ENCODE measurements at regions not wholly inside any gene's neighbourhood (a gene's known extent, or its start where the extent isn't known, plus 50 kb on each side); places are given as distances from the start of the nearest gene placed in this dataset.
"Not testable (repeated sequence)": the region's sequence is repeated elsewhere in the genome, so short reads cannot be mapped to it uniquely, and the experiment has no call there.

DNA sequence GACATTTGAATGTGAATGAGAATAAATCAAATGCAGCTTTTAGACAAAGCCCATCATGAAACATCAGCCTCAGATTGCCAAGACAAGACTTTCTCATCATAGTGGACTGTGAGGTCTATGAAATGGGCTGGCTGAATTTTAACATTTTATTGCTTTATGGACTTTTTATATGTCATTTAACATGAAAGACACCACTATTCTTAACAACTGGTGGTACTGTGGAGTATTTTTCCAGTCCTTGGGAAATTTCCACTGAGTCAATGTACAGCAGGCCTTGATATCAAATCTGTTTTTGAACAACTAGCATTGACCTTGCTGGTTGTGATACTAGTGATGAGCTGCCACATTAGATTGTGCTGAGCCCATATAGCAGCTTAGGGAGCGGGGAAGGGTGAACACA, 326.6 kb upstream of the CITED2 start:
- no peak for DNase-seq

DNA sequence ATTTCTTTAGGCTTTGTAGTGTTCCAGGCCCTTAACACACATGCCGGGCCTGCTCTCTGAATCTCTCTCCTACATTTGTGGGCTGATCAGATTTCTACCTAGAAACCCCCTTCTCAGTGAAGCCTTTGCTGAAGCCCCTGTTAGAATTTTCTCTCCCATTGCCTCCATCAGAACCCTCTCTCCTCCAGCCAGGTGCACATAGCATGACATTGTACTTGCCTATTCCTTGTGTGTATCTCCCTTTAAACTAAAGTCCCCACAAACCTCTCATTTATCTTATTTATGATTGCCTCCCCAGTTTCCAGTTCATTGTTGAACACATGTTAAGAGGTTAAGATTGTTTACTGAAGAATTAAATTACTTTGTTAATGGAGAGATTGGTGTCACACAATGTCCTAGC, 325.5 kb upstream of the CITED2 start:
- no peak for DNase-seq

- DNase-seq, result no peak
Observed at GRCh38 chr6:139699335-139699734, 324.9 kb upstream of the CITED2 start.

- no peak for DNase-seq
Observed at GRCh38 chr6:139698526-139699176, 324.2 kb upstream of the CITED2 start.

DNA sequence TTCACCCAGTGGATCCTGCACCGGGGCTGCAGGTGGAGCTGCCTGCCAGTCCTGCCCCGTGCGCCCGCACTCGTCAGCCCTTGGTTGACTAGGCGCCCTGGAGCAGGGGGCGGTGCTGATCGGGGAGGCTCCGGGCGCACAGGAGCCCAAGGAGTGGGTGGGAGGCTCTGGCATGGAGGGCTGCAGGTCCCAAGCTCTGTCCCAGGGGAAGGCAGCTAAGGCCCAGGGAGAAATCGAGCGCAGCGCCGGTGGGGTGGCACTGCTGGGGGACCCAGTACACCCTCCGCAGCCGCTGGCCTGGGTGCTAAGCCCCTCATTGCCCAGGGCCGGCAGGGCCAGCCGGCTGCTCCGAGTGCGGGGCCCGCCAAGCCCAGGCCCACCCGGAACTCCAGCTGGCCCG, 323.4 kb upstream of the CITED2 start:
- DNase-seq, result not testable (repeated sequence)

- not testable (repeated sequence) for DNase-seq
Observed at GRCh38 chr6:139696991-139697390, 322.5 kb upstream of the CITED2 start.

- DNase-seq, result no peak
Observed at GRCh38 chr6:139695361-139695760, 320.9 kb upstream of the CITED2 start.

DNA sequence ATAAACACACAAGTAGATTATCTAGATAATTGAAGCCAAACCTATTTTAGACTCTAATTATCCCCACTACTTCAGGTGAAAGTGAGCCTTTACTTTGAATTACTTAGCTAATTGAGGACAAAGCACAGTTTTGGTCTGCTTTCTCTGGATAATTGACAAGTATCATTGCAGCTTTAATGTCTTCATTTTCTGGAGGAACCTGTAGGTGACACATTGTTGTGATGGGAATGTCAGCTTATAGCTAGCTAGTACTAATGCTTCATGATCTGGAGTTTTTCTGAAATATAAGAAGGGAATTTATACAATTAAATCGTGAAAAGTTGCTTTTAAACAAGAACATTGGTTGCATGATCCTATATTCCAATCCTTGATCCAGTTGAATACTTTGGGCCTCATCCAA, 319.3 kb upstream of the CITED2 start:
- no peak for DNase-seq

DNA sequence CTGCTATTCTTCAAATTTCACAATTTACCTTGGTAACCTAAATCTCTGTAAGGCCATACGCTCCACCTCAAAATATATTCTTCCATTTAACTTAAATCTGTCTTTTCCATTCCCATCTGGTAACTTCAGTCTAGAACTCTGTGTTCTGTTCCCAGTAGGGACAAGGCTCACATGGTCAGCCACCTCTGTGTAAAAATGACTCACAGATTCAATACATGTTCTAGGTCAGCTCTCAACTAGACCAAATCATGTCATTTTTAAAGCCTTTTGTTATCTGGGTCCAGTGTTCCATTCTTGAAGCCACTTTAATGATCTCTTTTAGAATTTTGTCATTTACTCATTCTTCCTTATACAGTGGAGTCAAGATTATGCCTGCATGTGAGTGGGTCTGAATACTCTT, 315.6 kb upstream of the CITED2 start:
- DNase-seq, result no peak

- no peak for DNase-seq
Observed at GRCh38 chr6:139687055-139687454, 312.6 kb upstream of the CITED2 start.

GRCh38 chr6:139686308-139686707, 311.9 kb upstream of the CITED2 start:
- DNase-seq, result no peak

DNA sequence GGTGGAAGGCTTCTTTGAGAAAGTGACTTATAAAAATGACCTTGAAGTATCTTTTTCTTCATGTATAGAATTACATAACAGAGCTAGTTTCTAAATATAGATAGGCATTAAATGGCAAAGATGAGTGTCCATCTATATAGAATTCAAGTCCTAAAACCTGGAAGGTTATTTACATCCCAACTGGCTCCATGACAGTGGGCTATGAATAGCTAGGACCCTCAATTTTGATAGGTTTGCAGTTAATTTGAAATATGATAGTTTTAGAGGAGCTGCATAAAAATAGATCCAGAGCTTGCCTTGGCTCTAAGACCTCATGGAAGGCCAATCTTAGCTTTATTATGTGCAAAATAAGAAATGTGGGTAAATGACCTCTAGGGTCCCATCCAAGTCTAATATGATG, 310.6 kb upstream of the CITED2 start:
- DNase-seq, result no peak

DNA sequence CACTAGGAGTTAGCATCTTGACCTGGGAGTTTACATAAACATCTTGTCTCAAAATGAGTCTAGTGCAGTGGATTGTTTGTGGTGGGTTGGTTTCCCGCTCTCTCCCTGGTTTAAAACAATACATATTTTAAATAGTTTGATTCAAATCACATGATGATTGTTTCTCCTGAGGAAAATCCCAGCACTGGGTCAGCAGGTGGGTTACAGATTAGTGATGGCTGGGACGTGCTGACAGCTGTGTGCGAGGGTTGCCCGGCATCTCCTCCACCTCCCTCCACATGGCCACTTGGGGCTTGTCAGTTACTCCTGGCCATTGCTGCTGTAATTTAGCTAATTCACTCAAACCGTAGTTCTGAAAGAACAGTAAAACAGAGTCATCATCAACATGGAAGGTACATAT, 306.4 kb upstream of the CITED2 start:
- DNase-seq, result no peak

GRCh38 chr6:139679516-139680179, 305.2 kb upstream of the CITED2 start:
- no peak for DNase-seq

DNA sequence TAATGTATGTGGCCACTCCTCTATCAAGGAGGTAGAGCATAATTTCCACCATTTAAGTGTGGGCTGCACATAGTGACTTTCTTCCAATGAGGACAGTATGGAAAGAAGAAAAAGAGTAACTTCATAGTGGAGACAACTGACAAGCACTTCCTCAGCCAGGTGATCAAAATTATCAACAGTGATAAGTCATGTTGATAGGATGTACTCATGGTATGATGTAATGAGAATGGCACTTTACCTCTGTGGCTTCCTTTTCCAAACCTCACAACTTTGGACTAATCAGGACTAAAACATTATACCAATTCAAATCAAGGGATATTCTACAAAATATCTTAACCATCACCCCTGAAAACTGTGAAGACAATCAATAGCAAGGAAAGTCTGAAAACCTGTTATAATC, 302.3 kb upstream of the CITED2 start:
- no peak for DNase-seq

- DNase-seq, result no peak
Observed at GRCh38 chr6:139666284-139666683, 291.8 kb upstream of the CITED2 start.

DNA sequence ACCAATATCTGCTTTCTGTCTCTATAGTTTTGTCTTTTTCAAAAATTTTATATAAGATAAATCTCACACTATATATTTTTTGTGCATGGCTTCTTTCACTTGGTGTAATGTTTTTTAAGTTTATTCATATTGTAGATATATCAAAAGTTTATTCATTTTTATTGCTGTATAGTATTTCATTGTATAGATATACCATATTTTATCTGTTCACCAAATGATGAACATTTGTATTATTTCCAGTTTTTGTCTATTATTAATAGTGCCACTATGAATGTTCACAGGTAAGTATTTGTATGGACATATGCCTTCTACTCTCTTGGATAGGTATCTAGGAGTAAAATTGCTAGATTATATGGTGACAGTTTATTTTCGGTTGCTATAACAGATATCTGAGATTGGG, 289.5 kb upstream of the CITED2 start:
- no peak for DNase-seq

- no peak for DNase-seq
Observed at GRCh38 chr6:139659711-139660110, 285.3 kb upstream of the CITED2 start.

GRCh38 chr6:139659196-139659595, 284.7 kb upstream of the CITED2 start:
- DNase-seq, result no peak

DNA sequence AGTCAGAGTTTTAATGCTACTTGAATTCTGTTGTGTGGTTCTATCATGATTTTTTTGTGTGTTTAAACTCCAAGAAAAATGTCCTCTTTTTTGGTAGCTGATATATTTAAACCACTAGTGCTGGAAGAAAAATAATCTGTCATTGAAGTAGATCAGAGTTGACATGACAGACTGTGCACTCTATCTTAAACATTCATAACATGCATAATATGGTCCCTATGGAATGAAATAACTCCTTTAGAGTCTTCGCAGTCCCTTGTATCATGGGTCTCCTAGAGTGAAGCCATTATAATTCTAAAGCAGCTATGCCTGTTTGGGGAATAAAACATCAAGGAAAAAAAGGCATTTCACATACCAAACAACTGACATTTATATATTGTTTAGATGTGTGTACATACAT, 282.7 kb upstream of the CITED2 start:
- DNase-seq, result no peak

DNA sequence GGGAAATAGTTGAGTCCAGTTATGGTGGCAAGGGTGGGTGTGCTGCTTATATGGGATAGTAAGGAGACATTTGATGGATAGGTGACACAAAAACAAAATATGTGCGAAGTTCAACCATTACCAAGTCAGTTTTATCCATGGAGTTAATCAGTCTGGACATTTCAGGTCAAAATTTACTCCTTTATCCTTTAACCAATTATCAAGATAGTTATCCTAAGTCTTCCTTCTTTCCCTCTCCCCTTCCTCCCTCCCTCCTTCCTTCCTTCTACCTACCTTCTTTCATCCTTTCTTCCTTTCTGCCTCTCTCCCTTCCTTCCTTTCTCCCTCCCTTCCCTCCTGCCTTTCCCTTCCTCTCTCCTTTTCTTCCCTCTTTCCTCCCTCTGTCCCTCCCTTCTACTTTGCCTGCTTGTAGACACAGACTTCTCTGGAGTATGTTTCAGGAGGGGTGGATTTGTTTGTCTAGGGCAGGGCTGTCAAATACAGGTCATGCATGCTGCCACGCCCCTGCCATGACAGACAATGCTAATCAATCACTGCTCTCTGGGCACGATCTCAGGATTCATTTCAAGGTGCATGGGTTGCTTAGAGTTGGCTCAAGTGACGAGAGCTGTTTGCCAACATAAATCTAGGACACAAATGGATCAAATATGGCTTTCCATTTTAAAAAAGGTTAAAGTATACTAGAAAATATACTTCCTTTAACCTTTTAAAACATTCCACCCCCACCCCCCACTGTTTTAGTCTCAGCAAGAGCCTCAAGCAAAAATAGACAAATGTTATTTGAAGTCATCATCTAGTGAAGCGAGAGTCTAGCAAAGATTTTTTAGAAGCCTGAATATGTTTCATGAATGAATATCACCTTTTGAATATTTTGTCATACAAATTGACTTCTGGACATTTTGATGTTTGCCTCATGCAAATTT, 281.6 kb upstream of the CITED2 start:
- DNase-seq, result no peak

DNA sequence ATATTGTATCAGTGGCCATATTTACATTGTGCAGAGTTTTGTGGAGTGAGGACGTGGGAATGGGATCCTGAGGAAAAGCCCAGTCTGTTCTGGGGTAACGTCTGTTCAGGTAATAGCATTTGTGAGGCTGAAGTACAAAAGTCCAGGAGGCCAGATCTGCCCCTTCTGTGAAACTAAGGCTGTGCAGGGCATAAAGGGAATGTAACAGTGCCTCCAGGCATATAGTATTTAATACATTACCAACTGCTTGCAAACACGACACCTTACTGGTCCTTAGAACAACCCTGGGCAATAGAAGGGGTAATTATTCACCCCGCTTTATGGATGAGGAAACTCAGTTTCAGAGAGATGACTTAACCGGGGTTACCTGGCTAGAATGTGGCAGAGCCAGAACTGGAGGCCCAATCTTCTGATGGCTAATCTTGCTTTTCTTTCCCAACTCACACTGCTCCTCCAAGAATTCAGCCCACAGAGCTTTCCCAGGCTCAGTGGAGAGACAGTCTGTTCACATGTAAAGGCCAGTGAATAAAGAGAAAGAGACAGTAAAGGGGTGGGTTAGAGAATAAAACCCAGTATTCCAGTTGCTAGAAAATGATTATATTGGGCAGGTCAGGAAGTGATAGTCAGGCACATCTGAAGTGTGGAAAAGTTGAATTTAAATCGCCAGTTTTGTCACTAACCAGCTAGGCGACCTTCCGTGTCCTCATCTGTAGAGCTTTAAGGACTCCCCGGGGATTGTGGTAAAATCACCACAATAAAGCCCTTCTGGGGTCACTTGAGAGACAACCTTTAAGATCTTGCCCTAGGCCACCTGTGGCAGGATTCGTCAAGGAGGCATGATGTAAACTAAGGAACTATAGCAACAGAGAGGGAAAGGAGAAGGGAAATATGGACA, 280.7 kb upstream of the CITED2 start:
- DNase-seq, result no peak

DNA sequence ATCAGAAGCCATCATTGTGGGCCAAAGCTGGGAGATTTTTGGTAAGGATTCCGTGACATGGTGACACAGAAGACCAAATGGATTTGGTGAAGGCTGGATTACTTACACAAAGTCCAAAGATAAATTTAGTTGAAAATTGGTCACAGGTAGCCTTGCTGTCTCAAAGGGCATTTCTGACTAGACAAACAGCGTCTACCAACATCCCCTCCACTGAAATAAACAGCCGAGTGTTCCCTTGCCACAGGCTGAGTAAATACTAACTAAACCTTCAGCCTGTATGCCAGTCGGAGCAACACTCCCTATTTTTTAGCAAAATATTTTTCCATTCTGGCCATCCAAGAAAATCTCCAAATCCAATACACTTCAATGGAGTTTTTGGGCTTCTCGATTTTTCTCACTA, 279.9 kb upstream of the CITED2 start:
- no peak for DNase-seq

All from activated T-cell treated with anti-CD3 and anti-CD28 coated beads for 4 hours (primary cell).